SK-N-SH (cell line): ENCODE measurements at regions not wholly inside any gene's neighbourhood (a gene's known extent, or its start where the extent isn't known, plus 50 kb on each side); places are given as distances from the start of the nearest gene placed in this dataset.

Experiments used
- CTCF ChIA-PET: fragments of 300-600, 350-600 bp; formaldehyde crosslinking; extraction: SDS; loops from one replicate; lab custom pipeline; 2021; lab: Yijun Ruan, JAX
- POLR2A ChIA-PET: fragments of 350-600 bp; sonication (Branson Sonifier 250); formaldehyde crosslinking; extraction: SDS; loops from one replicate; lab custom pipeline; 2020; ENCODE audit warnings: antibody characterized with exemption, inconsistent platforms; lab: Yijun Ruan, JAX
- DNase-seq: peaks from one replicate; pipeline ENCODE4 v3.0.0; 2012
- H2AFZ ChIP-seq: fragments of 200-600 bp; sonication (generic); 2 replicates; pipeline ENCODE4 v1.8.1; 2016; ENCODE audit warnings: antibody characterized with exemption, mild to moderate bottlenecking, low read depth
- H3F3A ChIP-seq: fragments of 200-600 bp; sonication (generic); replicated peaks from 2 replicates; pipeline ENCODE3; 2016; ENCODE audit warnings: antibody characterized with exemption, mild to moderate bottlenecking; ENCODE audit not compliant: insufficient read depth
- H3K27ac ChIP-seq, 2 experiments: fragments of 200-500 bp in 1 of 2; fragments of 200-600 bp in 1 of 2; sonication (Bioruptor generic) in 1 of 2; sonication (generic), shearing (Covaris generic) in 1 of 2; 2 replicates each; pipeline versions ENCODE4 v1.5.1 to v1.6.1; 2014 to 2016; ENCODE audit warnings: low read depth in 2 of 2, inconsistent platforms in 1 of 2, low read length in 1 of 2, mild to moderate bottlenecking in 1 of 2, mixed read lengths in 1 of 2
- H3K27me3 ChIP-seq: fragments of 200-600 bp; sonication (generic), shearing (Covaris generic); 2 replicates; pipeline ENCODE4 v1.6.1; 2016; ENCODE audit warnings: mixed run types; ENCODE audit not compliant: insufficient read depth
- H3K36me3 ChIP-seq, 2 experiments: fragments of 200-500 bp in 1 of 2; fragments of 200-600 bp in 1 of 2; sonication (Bioruptor generic) in 1 of 2; sonication (generic) in 1 of 2; replicated peaks in 1 of 2; 2 replicates each; pipeline versions ENCODE3 to v1.5.1; 2014 to 2016; ENCODE audit warnings: low read length in 1 of 2, mild to moderate bottlenecking in 1 of 2; ENCODE audit not compliant: insufficient read depth in 2 of 2, control insufficient read depth in 1 of 2
- H3K4me1 ChIP-seq, 2 experiments: fragments of 200-500 bp in 1 of 2; fragments of 200-600 bp in 1 of 2; sonication (Bioruptor generic) in 1 of 2; sonication (generic), shearing (Covaris generic) in 1 of 2; 2 replicates each; pipeline versions ENCODE4 v1.5.1 to v1.6.1; 2014 to 2016; ENCODE audit warnings: low read depth in 1 of 2, low read length in 1 of 2, mixed run types in 1 of 2; ENCODE audit not compliant: insufficient read depth in 2 of 2, control insufficient read depth in 1 of 2
- H3K4me2 ChIP-seq: fragments of 200-600 bp; sonication (generic), shearing (Covaris generic); 2 replicates; pipeline ENCODE4 v1.6.1; 2017; ENCODE audit warnings: mixed run types
- H3K4me3 ChIP-seq, 2 experiments: fragments of 200-500 bp in 1 of 2; fragments of 200-600 bp in 1 of 2; sonication (Bioruptor generic) in 1 of 2; sonication (generic), shearing (Covaris generic) in 1 of 2; 2 replicates each; pipeline versions ENCODE4 v1.5.1 to v1.8.1; 2014 to 2016; ENCODE audit warnings: low read depth in 2 of 2, inconsistent platforms in 1 of 2, low read length in 1 of 2, mild to moderate bottlenecking in 1 of 2, mixed read lengths in 1 of 2, moderate library complexity in 1 of 2
- H3K79me2 ChIP-seq: fragments of 200-600 bp; sonication (generic); 2 replicates; pipeline ENCODE4 v1.8.1; 2017; ENCODE audit warnings: mild to moderate bottlenecking; ENCODE audit not compliant: insufficient read depth
- H3K9ac ChIP-seq: fragments of 200-600 bp; sonication (generic); 2 replicates; pipeline ENCODE4 v1.6.1; 2017; ENCODE audit warnings: mixed run types
- H3K9me2 ChIP-seq: fragments of 200-600 bp; sonication (generic); 2 replicates; pipeline ENCODE4 v1.6.1; 2017; ENCODE audit warnings: mixed run types
- H3K9me3 ChIP-seq: fragments of 200-600 bp; sonication (generic); 2 replicates; pipeline ENCODE4 v1.6.1; 2017; ENCODE audit warnings: mixed run types, mild to moderate bottlenecking, moderate library complexity
- H4K20me1 ChIP-seq: fragments of 200-600 bp; sonication (generic); 2 replicates; pipeline ENCODE4 v1.6.1; 2017; ENCODE audit warnings: mild to moderate bottlenecking, mixed run types; ENCODE audit not compliant: insufficient read depth
- EZH2phosphoT487 ChIP-seq: fragments of 200-600 bp; sonication (generic); IDR thresholded peaks from 2 replicates; pipeline ENCODE4 v1.6.1; 2017; ENCODE audit warnings: low read depth, mixed run types, mild to moderate bottlenecking, antibody characterized with exemption, moderate library complexity, borderline replicate concordance
- GABPA ChIP-seq: IDR thresholded peaks from 2 replicates; pipeline ENCODE4 v1.4.0; 2012; ENCODE audit warnings: low read depth, mild to moderate bottlenecking
- GATA2 ChIP-seq: sonication (generic); formaldehyde crosslinking; IDR thresholded peaks from 2 replicates; pipeline ENCODE4 v1.5.0; 2020; ENCODE audit warnings: mild to moderate bottlenecking, missing genetic modification reagents
- NFIC ChIP-seq: IDR thresholded peaks from 2 replicates; pipeline ENCODE4 v1.4.0; 2012; ENCODE audit warnings: borderline replicate concordance
- RAD21 ChIP-seq: IDR thresholded peaks from 2 replicates; pipeline ENCODE4 v1.6.1; 2012; ENCODE audit warnings: mild to moderate bottlenecking, low read length
- RCOR1 ChIP-seq: fragments of 150-350 bp; IDR thresholded peaks from 2 replicates; pipeline ENCODE4 v1.6.1; 2017; ENCODE audit warnings: antibody characterized with exemption, low read length
- RXRA ChIP-seq: IDR thresholded peaks from 2 replicates; pipeline ENCODE4 v1.4.0; 2012; ENCODE audit warnings: low read depth, mild to moderate bottlenecking, borderline replicate concordance
- TAF1 ChIP-seq: IDR thresholded peaks from 2 replicates; pipeline ENCODE4 v1.6.1; 2012; ENCODE audit warnings: low read depth, mild to moderate bottlenecking, low read length, moderate library complexity, borderline replicate concordance
- TEAD4 ChIP-seq: IDR thresholded peaks from 2 replicates; pipeline ENCODE4 v1.4.0; 2012; ENCODE audit warnings: mild to moderate bottlenecking, borderline replicate concordance; ENCODE audit not compliant: insufficient read depth
- WGBS: methylation state at CpG from one replicate; pipeline ENCODE4 v1.1.6; 2017; ENCODE audit warnings: low lambda C conversion rate; 5-methylcytosine and 5-hydroxymethylcytosine counted together
- TF ChIP-seq, protein P1 (sequence below): IDR thresholded peaks from 2 replicates; pipeline ENCODE4 v1.4.0; 2012; ENCODE audit warnings: low read depth, borderline replicate concordance
- TF ChIP-seq, protein P2 (sequence below): IDR thresholded peaks from 2 replicates; pipeline ENCODE4; 2012
- TF ChIP-seq, protein P3 (sequence below): IDR thresholded peaks from 2 replicates; pipeline ENCODE4 v1.6.1; 2012; ENCODE audit warnings: mild to moderate bottlenecking, low read depth, low read length, moderate library complexity
- TF ChIP-seq, protein P4 (sequence below): fragments of 200-600 bp; sonication (generic); IDR thresholded peaks from 2 replicates; pipeline ENCODE4 v1.6.1; 2017; ENCODE audit warnings: antibody characterized with exemption, mild to moderate bottlenecking, moderate library complexity

DNA sequence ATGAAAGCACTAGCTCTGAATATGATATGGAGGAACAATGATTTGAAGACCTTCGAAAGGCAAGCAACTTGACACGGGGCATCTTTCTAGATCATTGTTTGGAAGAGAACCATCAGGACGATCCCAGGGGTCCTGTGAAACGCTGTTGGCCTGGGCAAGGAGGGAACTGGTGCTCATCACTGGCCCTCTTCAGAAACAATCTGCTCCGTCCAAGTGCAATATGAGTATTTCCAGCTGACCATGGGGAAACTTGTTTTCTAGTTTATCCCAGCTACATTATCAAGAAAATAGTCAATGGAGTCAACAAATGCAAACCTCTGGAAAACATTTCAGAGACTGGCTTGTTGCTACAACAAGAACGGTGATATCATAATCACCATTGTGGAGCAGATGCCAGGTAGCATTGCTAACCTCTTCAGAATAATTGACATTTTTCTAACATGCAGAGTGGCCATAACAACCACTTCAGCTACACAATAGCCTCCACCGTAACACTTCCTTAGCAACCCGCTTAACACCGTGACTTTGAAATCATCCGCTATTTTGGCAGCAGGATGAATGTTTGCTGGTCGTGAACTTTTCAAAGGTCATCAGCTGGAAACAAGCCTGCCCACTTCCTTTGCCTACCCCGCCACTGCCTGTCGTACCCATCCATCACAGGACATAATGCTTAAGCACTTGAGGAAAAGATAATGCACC lies 112.0 kb upstream of the PDE10A start:
- WGBS, result 70% methylated on average over 13 of the region's 13 CpGs
- H3K27me3 ChIP-seq, result no peaks in the 10 kb centered on the region; the same call in 1 of the 2 replicates
- H3K79me2 ChIP-seq, result no peaks in the 10 kb centered on the region
- H3K9me2 ChIP-seq, result no peaks in the 10 kb centered on the region
- no peak overlapping the region for H3K9ac ChIP-seq
- POLR2A ChIA-PET, result no interaction called here
- TF ChIP-seq RCOR1 (no peak), GABPA (no peak), TEAD4 (no peak), RXRA (no peak), RAD21 (no peak), TAF1 (no peak)
- TF ChIP-seq, protein P1, sequence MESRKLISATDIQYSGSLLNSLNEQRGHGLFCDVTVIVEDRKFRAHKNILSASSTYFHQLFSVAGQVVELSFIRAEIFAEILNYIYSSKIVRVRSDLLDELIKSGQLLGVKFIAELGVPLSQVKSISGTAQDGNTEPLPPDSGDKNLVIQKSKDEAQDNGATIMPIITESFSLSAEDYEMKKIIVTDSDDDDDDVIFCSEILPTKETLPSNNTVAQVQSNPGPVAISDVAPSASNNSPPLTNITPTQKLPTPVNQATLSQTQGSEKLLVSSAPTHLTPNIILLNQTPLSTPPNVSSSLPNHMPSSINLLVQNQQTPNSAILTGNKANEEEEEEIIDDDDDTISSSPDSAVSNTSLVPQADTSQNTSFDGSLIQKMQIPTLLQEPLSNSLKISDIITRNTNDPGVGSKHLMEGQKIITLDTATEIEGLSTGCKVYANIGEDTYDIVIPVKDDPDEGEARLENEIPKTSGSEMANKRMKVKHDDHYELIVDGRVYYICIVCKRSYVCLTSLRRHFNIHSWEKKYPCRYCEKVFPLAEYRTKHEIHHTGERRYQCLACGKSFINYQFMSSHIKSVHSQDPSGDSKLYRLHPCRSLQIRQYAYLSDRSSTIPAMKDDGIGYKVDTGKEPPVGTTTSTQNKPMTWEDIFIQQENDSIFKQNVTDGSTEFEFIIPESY, result no peak
- TF ChIP-seq, protein P2, sequence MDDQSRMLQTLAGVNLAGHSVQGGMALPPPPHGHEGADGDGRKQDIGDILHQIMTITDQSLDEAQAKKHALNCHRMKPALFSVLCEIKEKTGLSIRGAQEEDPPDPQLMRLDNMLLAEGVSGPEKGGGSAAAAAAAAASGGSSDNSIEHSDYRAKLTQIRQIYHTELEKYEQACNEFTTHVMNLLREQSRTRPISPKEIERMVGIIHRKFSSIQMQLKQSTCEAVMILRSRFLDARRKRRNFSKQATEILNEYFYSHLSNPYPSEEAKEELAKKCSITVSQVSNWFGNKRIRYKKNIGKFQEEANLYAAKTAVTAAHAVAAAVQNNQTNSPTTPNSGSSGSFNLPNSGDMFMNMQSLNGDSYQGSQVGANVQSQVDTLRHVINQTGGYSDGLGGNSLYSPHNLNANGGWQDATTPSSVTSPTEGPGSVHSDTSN, result no peak
- no peak overlapping the region for H3K4me2 ChIP-seq
- H4K20me1 ChIP-seq, result no peaks in the 10 kb centered on the region
- no peaks in the 10 kb centered on the region for H3K36me3 ChIP-seq
- H2AFZ ChIP-seq, result no peak overlapping the region
- CTCF ChIA-PET, result interaction anchor here (0.7 kb wide), 1 partner anchor 74 kb away, joined by 3 read pairs; no protein-coding TSS in a partner anchor
- no peak overlapping the region for H3K4me3 ChIP-seq
- peaks cover 0 to 2% of the 10 kb centered on the region in 2 experiments; a peak in 2 of 4 replicates for H3K4me1 ChIP-seq
- no peaks in the 10 kb centered on the region for H3F3A ChIP-seq
- no peak for DNase-seq
- H3K27ac ChIP-seq, result no peak overlapping the region
- peaks cover 6% of the 10 kb centered on the region; the same call in 1 of the 2 replicates for H3K9me3 ChIP-seq

DNA sequence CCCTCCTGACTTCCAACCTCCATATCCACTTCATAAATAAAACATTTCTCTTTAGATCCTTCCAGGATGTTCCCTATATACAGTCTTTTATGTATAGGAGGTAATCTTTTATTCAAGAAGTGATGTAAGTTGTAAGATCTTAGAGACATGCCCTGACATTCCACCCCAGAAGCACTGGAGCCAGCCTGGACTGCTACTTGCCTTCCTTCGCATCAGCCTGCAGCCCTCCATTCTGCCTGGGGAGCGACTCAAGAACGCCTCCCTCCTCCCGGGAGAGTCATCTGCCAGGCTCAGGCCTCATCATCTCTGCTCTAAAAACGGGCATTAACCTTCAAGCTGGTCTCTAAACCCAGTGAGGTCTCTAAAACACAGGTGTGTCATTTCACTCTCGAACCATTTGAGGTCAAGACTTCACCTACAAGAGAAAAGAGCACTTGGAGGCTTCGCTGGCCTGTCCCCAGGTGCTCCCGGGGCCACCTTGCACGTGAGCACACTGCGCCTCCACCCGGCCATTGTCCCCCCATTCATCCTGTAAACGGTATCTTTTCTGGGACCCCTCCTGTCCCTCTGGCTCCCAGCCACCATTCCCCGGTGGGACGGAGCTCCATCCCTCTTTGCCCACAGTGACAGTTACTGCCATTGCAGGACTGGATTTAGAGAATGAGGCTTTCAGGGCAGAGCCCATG lies 107.5 kb upstream of the PDE10A start:
- H3K9ac ChIP-seq, result no peak overlapping the region
- POLR2A ChIA-PET, result no interaction called here
- peaks cover 6% of the 10 kb centered on the region; the same call in 1 of the 2 replicates for H3K9me3 ChIP-seq
- H3F3A ChIP-seq, result no peaks in the 10 kb centered on the region
- no peaks in the 10 kb centered on the region for H3K36me3 ChIP-seq
- H3K27me3 ChIP-seq, result no peaks in the 10 kb centered on the region
- H3K27ac ChIP-seq, result no peak overlapping the region
- no peaks in the 10 kb centered on the region for H3K9me2 ChIP-seq
- H3K4me2 ChIP-seq, result no peak overlapping the region
- H4K20me1 ChIP-seq, result no peaks in the 10 kb centered on the region
- H3K4me1 ChIP-seq, result peaks cover 0 to 2% of the 10 kb centered on the region in 2 experiments; a peak in 2 of 4 replicates
- no peaks in the 10 kb centered on the region for H3K79me2 ChIP-seq
- no peak overlapping the region for H2AFZ ChIP-seq
- CTCF ChIA-PET, result no interaction called here
- no peak overlapping the region for H3K4me3 ChIP-seq
- WGBS, result 50% methylated on average over 12 of the region's 14 CpGs
- DNase-seq, result no peak
- TF ChIP-seq RCOR1 (no peak), GATA2 (CRISPR knock-in tag) (no peak), RAD21 (no peak), TAF1 (no peak), EZH2phosphoT487 (no peak), GABPA (no peak), NFIC (no peak)
- TF ChIP-seq, protein P3, sequence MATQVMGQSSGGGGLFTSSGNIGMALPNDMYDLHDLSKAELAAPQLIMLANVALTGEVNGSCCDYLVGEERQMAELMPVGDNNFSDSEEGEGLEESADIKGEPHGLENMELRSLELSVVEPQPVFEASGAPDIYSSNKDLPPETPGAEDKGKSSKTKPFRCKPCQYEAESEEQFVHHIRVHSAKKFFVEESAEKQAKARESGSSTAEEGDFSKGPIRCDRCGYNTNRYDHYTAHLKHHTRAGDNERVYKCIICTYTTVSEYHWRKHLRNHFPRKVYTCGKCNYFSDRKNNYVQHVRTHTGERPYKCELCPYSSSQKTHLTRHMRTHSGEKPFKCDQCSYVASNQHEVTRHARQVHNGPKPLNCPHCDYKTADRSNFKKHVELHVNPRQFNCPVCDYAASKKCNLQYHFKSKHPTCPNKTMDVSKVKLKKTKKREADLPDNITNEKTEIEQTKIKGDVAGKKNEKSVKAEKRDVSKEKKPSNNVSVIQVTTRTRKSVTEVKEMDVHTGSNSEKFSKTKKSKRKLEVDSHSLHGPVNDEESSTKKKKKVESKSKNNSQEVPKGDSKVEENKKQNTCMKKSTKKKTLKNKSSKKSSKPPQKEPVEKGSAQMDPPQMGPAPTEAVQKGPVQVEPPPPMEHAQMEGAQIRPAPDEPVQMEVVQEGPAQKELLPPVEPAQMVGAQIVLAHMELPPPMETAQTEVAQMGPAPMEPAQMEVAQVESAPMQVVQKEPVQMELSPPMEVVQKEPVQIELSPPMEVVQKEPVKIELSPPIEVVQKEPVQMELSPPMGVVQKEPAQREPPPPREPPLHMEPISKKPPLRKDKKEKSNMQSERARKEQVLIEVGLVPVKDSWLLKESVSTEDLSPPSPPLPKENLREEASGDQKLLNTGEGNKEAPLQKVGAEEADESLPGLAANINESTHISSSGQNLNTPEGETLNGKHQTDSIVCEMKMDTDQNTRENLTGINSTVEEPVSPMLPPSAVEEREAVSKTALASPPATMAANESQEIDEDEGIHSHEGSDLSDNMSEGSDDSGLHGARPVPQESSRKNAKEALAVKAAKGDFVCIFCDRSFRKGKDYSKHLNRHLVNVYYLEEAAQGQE, result no peak
- TF ChIP-seq, protein P4, sequence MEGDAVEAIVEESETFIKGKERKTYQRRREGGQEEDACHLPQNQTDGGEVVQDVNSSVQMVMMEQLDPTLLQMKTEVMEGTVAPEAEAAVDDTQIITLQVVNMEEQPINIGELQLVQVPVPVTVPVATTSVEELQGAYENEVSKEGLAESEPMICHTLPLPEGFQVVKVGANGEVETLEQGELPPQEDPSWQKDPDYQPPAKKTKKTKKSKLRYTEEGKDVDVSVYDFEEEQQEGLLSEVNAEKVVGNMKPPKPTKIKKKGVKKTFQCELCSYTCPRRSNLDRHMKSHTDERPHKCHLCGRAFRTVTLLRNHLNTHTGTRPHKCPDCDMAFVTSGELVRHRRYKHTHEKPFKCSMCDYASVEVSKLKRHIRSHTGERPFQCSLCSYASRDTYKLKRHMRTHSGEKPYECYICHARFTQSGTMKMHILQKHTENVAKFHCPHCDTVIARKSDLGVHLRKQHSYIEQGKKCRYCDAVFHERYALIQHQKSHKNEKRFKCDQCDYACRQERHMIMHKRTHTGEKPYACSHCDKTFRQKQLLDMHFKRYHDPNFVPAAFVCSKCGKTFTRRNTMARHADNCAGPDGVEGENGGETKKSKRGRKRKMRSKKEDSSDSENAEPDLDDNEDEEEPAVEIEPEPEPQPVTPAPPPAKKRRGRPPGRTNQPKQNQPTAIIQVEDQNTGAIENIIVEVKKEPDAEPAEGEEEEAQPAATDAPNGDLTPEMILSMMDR, result no peak
